GM18868 (cell line): ENCODE measurements at regions not wholly inside any gene's neighbourhood (a gene's known extent, or its start where the extent isn't known, plus 50 kb on each side); places are given as distances from the start of the nearest gene placed in this dataset.

Experiments used
- ATAC-seq: cut with Tn5 transposase; IDR thresholded peaks from one replicate; pipeline ENCODE4 v1.9.1; 2021; ENCODE audit warnings: mild to moderate bottlenecking, moderate library complexity; ENCODE audit not compliant: unreplicated experiment

DNA sequence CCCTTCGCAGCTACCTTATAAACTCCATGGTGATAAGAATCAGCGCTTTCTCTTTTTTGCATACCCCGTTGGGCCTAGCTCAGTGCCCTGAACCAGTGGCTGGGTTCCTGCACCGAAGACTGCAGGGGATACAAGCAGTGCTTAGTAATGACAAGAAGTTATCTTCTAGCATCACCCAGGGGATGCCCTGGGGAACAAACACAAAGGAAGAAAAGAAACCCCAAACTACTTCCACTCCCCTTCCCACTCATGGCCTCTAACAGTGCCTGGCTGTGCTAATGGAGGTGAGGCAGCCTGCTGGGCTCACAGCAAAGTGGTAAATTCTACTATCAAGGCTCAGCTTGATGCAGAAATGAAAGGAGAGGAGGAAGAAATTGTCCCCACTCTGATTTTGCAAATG is 314.7 kb downstream of the TXNL1 start:
- ATAC-seq: no peak

DNA sequence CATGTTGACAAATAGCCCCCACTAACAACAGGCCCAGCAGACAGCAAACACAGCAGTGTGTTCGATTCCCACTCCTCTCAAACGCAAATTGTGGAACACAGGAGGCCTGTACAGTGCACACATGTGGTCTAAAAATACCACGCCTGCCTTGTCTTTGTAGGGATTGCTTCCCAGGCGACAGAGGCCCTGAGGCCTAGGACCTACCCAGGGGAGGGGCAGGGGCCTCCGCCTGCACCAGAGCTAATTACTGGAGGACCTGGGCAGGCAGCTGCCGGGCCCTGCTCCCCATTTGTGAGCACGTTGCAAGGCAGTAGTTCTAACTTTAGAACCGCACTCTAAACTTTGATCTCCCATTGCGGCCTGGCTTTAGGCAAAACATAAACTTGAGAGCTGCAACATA is 316.0 kb downstream of the TXNL1 start:
- ATAC-seq: no peak

GRCh38 chr18:56321470-56321869 is 316.9 kb downstream of the TXNL1 start:
- ATAC-seq: peak; percentile 37

DNA sequence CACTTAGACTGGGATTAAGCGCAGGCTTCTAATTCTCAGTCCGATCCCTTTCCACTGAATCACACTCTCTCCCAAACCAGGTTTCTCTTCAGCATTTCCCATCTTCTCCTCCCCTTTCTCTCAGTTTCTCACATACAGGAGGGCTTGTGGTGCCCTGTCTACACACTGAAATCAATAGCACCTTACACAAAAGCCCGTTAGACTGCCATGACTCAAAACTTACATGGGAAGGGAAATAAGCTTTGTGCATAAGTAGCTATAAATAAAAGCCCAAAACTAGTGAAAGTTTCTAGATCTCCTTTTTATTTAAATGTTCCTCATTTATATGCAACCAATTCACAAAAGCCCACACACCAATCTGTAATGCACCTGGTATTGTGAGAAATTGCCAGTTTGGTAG is 318.4 kb downstream of the TXNL1 start:
- ATAC-seq: peak; percentile 57

GRCh38 chr18:56316727-56317126 is 321.7 kb downstream of the TXNL1 start:
- ATAC-seq: no peak

- no peak for ATAC-seq
These were observed 323.0 kb downstream of the TXNL1 start for GRCh38 chr18:56315363-56315762.

- ATAC-seq: no peak
These were observed 324.0 kb downstream of the TXNL1 start for GRCh38 chr18:56314396-56314795.

- peak; percentile 57 for ATAC-seq
These were observed 325.6 kb downstream of the TXNL1 start for GRCh38 chr18:56312551-56313335.

GRCh38 chr18:56309104-56309503 is 329.3 kb downstream of the TXNL1 start:
- no peak for ATAC-seq

- ATAC-seq: no peak
These were observed 330.8 kb downstream of the TXNL1 start for GRCh38 chr18:56307354-56308170.

DNA sequence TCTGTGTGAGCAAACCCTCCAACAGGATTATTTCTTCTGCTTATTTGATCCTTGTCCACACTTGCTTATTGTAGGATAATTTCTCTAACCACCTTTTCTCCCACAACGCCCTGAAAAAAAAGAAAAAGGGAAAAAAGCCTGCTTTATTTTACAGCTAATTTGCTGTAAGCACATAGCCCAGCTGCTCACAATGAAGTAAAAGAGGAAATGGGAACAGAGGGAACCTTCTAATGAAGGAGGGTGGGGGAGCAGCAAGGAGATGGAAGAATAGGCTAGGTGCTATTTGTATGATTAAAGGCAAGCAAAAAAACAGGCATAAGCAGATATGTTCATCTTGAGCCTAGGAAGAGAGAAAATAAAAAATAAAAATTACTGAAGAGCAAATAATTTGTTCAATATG is 331.6 kb downstream of the TXNL1 start:
- no peak for ATAC-seq

DNA sequence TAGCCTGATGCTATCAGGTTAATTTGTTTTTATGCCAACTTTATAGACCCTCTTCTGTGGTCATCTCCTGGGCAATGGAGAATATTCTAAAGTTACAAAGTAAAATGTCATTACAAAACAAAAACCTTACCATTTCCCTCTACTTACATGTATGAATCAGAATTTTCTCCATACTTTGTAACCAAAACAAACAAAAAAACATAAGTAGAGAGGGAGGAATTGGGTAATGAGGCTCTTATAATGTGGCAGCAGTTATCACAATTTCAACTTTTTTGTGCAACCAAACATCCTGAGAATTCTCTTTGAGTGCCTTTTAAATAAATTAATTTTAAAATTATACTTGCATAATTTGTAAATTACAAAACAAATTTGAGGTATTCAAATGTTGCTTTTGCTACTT is 332.8 kb downstream of the TXNL1 start:
- no peak for ATAC-seq

DNA sequence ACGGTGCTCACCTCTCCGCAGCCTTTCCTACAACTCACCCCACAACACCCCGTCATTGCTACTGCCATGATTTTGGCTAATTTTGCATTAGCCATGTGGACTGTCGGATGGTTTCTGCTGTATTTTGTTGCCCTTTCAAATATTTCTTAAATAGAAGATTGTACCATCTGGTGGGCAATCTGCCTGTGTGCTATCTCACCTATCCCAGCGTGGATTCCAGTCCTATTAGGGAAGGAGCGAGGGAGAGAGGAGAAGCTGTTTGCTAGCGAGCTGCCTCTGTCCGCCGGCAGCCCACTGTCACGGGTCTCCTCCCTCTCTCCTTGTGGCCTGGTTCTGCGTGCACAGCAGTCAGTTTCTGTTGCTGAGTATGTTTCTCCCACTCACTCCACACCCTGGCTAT is 336.2 kb downstream of the TXNL1 start:
- no peak for ATAC-seq

DNA sequence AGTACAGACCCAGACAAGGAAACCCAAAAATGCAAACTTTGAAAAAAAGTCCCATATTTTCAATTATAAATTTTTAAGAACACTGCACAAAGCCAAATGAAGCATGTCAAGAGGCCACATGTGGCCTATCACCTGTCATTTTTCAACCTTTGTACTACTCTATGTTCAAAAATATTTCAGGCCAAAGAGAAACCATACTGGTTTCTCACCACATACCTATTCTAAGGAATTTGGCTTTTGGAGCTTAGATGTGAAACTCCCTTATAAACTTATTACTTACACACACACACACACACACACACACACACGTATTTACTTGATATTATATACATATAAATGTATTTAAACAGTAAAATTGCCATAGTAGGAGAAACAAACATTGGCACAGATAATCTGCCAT is 338.7 kb downstream of the TXNL1 start:
- no peak for ATAC-seq

DNA sequence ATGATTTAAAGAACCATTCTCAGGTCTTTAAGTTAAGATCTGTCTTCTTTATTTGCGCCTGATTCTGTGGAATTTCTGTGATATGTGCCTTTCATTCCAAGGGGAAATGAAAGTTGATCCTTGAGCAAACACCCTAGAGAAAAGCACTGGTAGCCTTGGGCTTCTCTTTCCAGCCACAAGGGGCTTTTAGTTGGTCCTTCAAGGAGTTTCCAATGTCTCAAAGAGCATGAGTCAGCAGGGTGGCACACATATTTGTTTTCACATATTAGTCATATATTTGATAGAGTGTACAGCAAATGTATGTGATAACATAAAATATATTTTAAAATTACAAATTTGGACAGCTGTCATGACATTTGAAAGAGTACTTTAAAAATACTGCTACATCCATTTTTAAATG is 339.5 kb downstream of the TXNL1 start:
- peak; percentile 58 for ATAC-seq

DNA sequence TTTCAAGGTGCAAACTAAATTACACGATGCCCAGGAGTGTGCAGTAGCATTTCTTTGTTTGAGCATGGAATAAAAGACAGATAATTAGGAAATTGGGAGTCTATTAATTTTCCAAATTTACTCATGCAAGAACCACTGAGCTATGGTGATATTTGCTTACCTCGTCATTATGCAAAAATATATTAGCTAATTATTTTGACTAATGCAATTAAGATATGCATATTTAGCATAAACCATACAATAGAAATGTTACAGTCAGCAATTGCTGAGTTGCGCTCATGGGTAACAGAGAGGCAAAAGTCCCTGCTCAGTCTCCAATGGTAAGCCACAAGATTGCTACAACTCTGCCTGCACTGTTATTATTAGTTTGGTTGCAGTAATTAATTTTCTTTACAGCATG is 342.0 kb downstream of the TXNL1 start:
- no peak for ATAC-seq

GRCh38 chr18:56294484-56295183 is 343.8 kb downstream of the TXNL1 start:
- no peak for ATAC-seq

GRCh38 chr18:56291294-56291693 is 347.1 kb downstream of the TXNL1 start:
- ATAC-seq: no peak

DNA sequence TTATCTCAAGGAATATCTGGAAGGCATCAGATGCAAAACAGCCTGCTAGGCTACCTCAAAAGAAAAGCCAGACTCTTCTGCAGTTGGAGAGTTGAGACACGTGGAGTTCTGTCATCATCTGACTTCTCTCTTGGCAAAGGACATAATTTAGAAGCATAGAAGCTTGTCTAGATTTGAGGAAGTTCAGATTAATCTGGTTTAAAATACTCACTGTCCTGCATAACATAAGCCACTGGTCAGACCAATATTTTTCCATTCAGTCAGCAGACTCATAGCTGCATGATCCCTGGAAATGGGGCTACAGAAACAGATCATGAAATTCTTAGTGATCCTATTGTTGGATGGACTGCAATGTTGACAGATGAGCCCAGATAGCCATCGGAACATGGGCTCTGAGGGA is 349.0 kb downstream of the TXNL1 start:
- ATAC-seq: no peak

GRCh38 chr18:56286775-56287325 is 351.5 kb downstream of the TXNL1 start:
- no peak for ATAC-seq

- no peak for ATAC-seq
These were observed 352.9 kb downstream of the TXNL1 start for GRCh38 chr18:56285387-56286065.
